ENCODE measurements at regions not wholly inside any gene's neighbourhood (a gene's known extent, or its start where the extent isn't known, plus 50 kb on each side); places are given as distances from the start of the nearest gene placed in this dataset.

GRCh38 chr2:19614066-19614465 lies 255.6 kb upstream of the OSR1 start:
- Histone ChIP-seq H3K4me1 (no peaks in the 10 kb centered on the region), H3K36me3 (no peaks in the 10 kb centered on the region), H3K27me3 (no peaks in the 10 kb centered on the region), H3K27ac (no peak overlapping the region), H3K4me3 (no peak overlapping the region), H3K9me3 (peaks cover 0 to 20% (median 11%) of the 10 kb centered on the region in 4 donors)
- ATAC-seq (ENCODE audit: low FRiP score in 2 of 2) (peak in 1 of 2 donors; percentile 8), DNase-seq (no peak)
- TF ChIP-seq POLR2AphosphoS5 (IDR thresholded peaks at IDR 0.05) (no peak), EP300 (IDR thresholded peaks at IDR 0.05) (no peak), POLR2A (IDR thresholded peaks at IDR 0.05) (no peak)
- WGBS, 2 donors = 43 to 47% methylated on average over 2 of the region's 2 CpGs

- no peaks in the 10 kb centered on the region for H3K4me1 ChIP-seq
- ATAC-seq (ENCODE audit: low FRiP score in 2 of 2) = peak in 1 of 2 donors; percentile 71
- whole genome bisulfite sequencing, 2 donors = 86 to 97% methylated on average over 4 of the region's 4 CpGs
Measured at GRCh38 chr2:19611491-19612332, 253.3 kb upstream of the OSR1 start.

GRCh38 chr2:19609266-19609665 lies 250.8 kb upstream of the OSR1 start:
- WGBS, 2 donors = 58 to 71% methylated on average over 5 to 6 of the region's 6 CpGs
- no peaks in the 10 kb centered on the region for H3K36me3 ChIP-seq
- ATAC-seq (ENCODE audit: low FRiP score in 2 of 2) (no peak), DNase-seq (no peak)
- no peak overlapping the region for H3K4me3 ChIP-seq
- H3K4me1 ChIP-seq = no peaks in the 10 kb centered on the region
- TF ChIP-seq CTCF (IDR thresholded peaks at IDR 0.05) (no peak), EP300 (IDR thresholded peaks at IDR 0.05) (no peak), POLR2A (IDR thresholded peaks at IDR 0.05) (no peak), POLR2AphosphoS5 (IDR thresholded peaks at IDR 0.05) (no peak)
- H3K9me3 ChIP-seq = no peaks in the 10 kb centered on the region
- no peak overlapping the region for H3K27ac ChIP-seq
- H3K27me3 ChIP-seq = no peaks in the 10 kb centered on the region

More at GRCh38 chr2:19611491-19612332, 253.3 kb upstream of the OSR1 start:
- Histone ChIP-seq H3K9me3 (peaks cover 0 to 16% (median 9%) of the 10 kb centered on the region in 4 donors), H3K27ac (no peak overlapping the region), H3K27me3 (no peaks in the 10 kb centered on the region), H3K4me3 (no peak overlapping the region), H3K36me3 (no peaks in the 10 kb centered on the region)
- TF ChIP-seq POLR2A (IDR thresholded peaks at IDR 0.05) (no peak), EP300 (IDR thresholded peaks at IDR 0.05) (no peak), CTCF (IDR thresholded peaks at IDR 0.05) (no peak), POLR2AphosphoS5 (IDR thresholded peaks at IDR 0.05) (no peak)
- DNase-seq = no peak

GRCh38 chr2:19607931-19608771 lies 249.7 kb upstream of the OSR1 start:
- Histone ChIP-seq H3K4me1 (no peaks in the 10 kb centered on the region), H3K27me3 (no peaks in the 10 kb centered on the region), H3K27ac (no peak overlapping the region), H3K36me3 (no peaks in the 10 kb centered on the region), H3K4me3 (no peak overlapping the region), H3K9me3 (no peaks in the 10 kb centered on the region)
- DNase-seq = no peak
- 62 to 67% methylated on average over 4 of the region's 4 CpGs for WGBS, 2 donors
- ATAC-seq (ENCODE audit: low FRiP score in 2 of 2) = peak; percentile 64 to 86
- TF ChIP-seq CTCF (IDR thresholded peaks at IDR 0.05) (no peak), POLR2A (IDR thresholded peaks at IDR 0.05) (no peak), POLR2AphosphoS5 (IDR thresholded peaks at IDR 0.05) (no peak), EP300 (IDR thresholded peaks at IDR 0.05) (no peak)

GRCh38 chr2:19607400-19607799 lies 249.0 kb upstream of the OSR1 start:
- 79 to 83% methylated on average over 5 of the region's 5 CpGs for WGBS, 2 donors
- no peaks in the 10 kb centered on the region for H3K36me3 ChIP-seq
- ATAC-seq (ENCODE audit: low FRiP score in 2 of 2) = peak in 1 of 2 donors; percentile 1

More at GRCh38 chr2:19607400-19607799, 249.0 kb upstream of the OSR1 start:
- no peak overlapping the region for H3K27ac ChIP-seq
- TF ChIP-seq EP300 (IDR thresholded peaks at IDR 0.05) = no peak
- no peaks in the 10 kb centered on the region for H3K27me3 ChIP-seq
- no peaks in the 10 kb centered on the region for H3K9me3 ChIP-seq
- H3K4me3 ChIP-seq = no peak overlapping the region
- no peak for DNase-seq
- H3K4me1 ChIP-seq = no peaks in the 10 kb centered on the region

Data from upper lobe of left lung (tissue), 6 donors.